ENCODE measurements at regions not wholly inside any gene's neighbourhood (a gene's known extent, or its start where the extent isn't known, plus 50 kb on each side); places are given as distances from the start of the nearest gene placed in this dataset.

DNA sequence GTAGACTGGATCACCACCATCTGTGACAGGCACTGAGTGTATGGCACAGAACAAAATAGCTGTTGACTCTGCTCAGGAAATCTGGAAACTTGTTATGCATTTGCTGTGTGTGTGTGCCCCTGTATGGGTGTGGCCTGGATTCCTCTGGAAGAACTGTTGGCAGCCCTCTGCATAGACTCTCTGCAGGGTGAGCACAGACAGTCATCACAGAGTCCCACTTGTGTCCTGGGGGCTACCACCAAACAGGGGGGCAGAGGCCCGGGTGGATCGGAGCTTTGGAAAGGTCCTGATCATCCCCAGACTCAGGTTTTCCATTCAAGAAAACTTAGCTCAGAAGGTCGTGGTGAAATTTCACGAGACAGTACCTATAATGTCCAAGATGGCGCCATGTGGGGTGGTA, 258.6 kb downstream of the SOX11 start:
- TF ChIP-seq, protein P1, sequence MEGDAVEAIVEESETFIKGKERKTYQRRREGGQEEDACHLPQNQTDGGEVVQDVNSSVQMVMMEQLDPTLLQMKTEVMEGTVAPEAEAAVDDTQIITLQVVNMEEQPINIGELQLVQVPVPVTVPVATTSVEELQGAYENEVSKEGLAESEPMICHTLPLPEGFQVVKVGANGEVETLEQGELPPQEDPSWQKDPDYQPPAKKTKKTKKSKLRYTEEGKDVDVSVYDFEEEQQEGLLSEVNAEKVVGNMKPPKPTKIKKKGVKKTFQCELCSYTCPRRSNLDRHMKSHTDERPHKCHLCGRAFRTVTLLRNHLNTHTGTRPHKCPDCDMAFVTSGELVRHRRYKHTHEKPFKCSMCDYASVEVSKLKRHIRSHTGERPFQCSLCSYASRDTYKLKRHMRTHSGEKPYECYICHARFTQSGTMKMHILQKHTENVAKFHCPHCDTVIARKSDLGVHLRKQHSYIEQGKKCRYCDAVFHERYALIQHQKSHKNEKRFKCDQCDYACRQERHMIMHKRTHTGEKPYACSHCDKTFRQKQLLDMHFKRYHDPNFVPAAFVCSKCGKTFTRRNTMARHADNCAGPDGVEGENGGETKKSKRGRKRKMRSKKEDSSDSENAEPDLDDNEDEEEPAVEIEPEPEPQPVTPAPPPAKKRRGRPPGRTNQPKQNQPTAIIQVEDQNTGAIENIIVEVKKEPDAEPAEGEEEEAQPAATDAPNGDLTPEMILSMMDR (IDR thresholded peaks at IDR 0.05), result no peak
- no peak for TF ChIP-seq EZH2 (IDR thresholded peaks at IDR 0.05)
- no peak for TF ChIP-seq EZH2phosphoT487 (IDR thresholded peaks at IDR 0.05)

Measured in neural progenitor cell (in vitro differentiated cells).